Panc1 (cell line): ENCODE measurements at regions not wholly inside any gene's neighbourhood (a gene's known extent, or its start where the extent isn't known, plus 50 kb on each side); places are given as distances from the start of the nearest gene placed in this dataset.

ENCODE experiments used
- ATAC-seq: fragments of 200-7000 bp; cut with Tn5 transposase; 2 replicates; pipeline ENCODE4 v1.9.1; 2020; ENCODE audit warnings: mild to moderate bottlenecking, moderate library complexity
- BruUV-seq: library from RNA; stranded (reverse); fragments of 400-500 nt; replicated peaks from 2 replicates; lab custom pipeline; 2021; lab: Mats Ljungman, UMichigan
- CTCF ChIA-PET: fragments of 300-600 bp; sonication (Branson Sonifier 250); formaldehyde crosslinking; loops from one replicate; lab custom pipeline; 2022; ENCODE audit warnings: antibody characterized with exemption; lab: Charles Lee
- POLR2A ChIA-PET: fragments of 300-600 bp; sonication (Branson Sonifier 250); formaldehyde crosslinking; loops from one replicate; lab custom pipeline; 2022; ENCODE audit warnings: antibody characterized with exemption; lab: Charles Lee
- DNase-seq: peaks from one replicate; pipeline ENCODE4 v3.0.0-alpha.2; 2010; ENCODE audit warnings: low read depth, low spot score
- H3K27ac ChIP-seq: 2 replicates; pipeline ENCODE4 v1.5.1; 2011; ENCODE audit warnings: mild to moderate bottlenecking, low read length, inconsistent platforms
- H3K27me3 ChIP-seq: fragments of 200-500 bp; sonication (Bioruptor generic); 2 replicates; pipeline ENCODE4 v1.6.0; 2014; ENCODE audit warnings: low read length, inconsistent platforms; ENCODE audit not compliant: control insufficient read depth, insufficient read depth
- H3K36me3 ChIP-seq: fragments of 200-500 bp; sonication (Bioruptor generic); 2 replicates; pipeline ENCODE4 v1.5.1; 2014; ENCODE audit warnings: inconsistent platforms, mild to moderate bottlenecking, low read length, moderate library complexity; ENCODE audit not compliant: control insufficient read depth, insufficient read depth
- H3K4me1 ChIP-seq: 2 replicates; pipeline ENCODE4 v1.5.1; 2011; ENCODE audit warnings: inconsistent platforms, mild to moderate bottlenecking, low read length, moderate library complexity; ENCODE audit not compliant: control insufficient read depth, insufficient read depth
- H3K4me3 ChIP-seq, 2 experiments: 2 replicates each; pipeline ENCODE4 v1.5.1; 2011 to 2012; ENCODE audit warnings: low read depth in 2 of 2, low read length in 2 of 2, mild to moderate bottlenecking in 2 of 2, inconsistent platforms in 1 of 2, moderate library complexity in 1 of 2
- H3K9me3 ChIP-seq: fragments of 200-500 bp; sonication (Bioruptor generic); 2 replicates; pipeline ENCODE4 v1.5.1; 2014; ENCODE audit warnings: low read depth, mild to moderate bottlenecking, inconsistent platforms, low read length, moderate library complexity; ENCODE audit not compliant: control insufficient read depth, insufficient read depth
- POLR2AphosphoS5 ChIP-seq: IDR thresholded peaks from 2 replicates; pipeline ENCODE4 v1.6.1; 2012; ENCODE audit warnings: mild to moderate bottlenecking, low read depth, low read length, moderate library complexity
- SIN3A ChIP-seq: IDR thresholded peaks from 2 replicates; pipeline ENCODE4 v1.6.1; 2012; ENCODE audit warnings: low read depth, mild to moderate bottlenecking, low read length, moderate library complexity, borderline replicate concordance; ENCODE audit not compliant: insufficient read depth
- TCF7L2 ChIP-seq: IDR thresholded peaks from 2 replicates; pipeline ENCODE4 v1.6.1; 2011; ENCODE audit warnings: mild to moderate bottlenecking, low read depth, low read length, inconsistent platforms
- in situ Hi-C: cut with HindIII; loops from 2 replicates; pipeline ENCODE4 v1.10.0; 2016; ENCODE audit warnings: low sequenced_read_pairs, low pct_unique_long_range_greater_than_20kb
- intact Hi-C: fragments of 100-400 bp; cut with micrococcal nuclease; formaldehyde crosslinking; loops from one replicate; pipeline ENCODE4 v1.10.0; 2022; ENCODE audit not compliant: unreplicated experiment
- TF ChIP-seq, protein P1 (sequence below), 2 experiments: IDR thresholded peaks; 2 replicates each; pipeline ENCODE4 v1.6.1; 2011 to 2012; ENCODE audit warnings: low read depth in 2 of 2, control low read depth in 1 of 2, low read length in 1 of 2, mild to moderate bottlenecking in 1 of 2, moderate library complexity in 1 of 2; ENCODE audit not compliant: insufficient read depth in 1 of 2
- TF ChIP-seq, protein P2 (sequence below): fragments of 450-650 bp; IDR thresholded peaks from 2 replicates; pipeline ENCODE4 v1.5.1; 2017; ENCODE audit warnings: mild to moderate bottlenecking

DNA sequence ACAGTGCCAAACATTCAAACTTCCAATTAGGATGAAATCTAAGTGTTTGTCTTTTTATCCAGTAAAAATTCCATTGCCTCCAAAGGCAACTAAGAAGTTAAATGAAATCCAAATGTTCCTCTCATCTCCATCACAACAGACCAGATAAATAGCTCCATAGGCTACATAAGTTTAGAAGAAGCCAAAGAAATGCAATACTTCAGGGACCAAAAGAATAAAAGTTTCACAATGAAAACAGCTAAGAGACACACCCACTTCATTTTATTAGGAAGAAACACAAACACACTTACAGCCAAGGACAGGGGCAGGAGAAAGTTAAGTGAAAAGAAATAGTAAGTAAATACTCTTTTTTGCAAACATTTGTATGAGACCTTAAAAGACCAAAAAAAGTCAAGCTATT lies 88.5 kb upstream of the CCDC150 start:
- H3K27me3 ChIP-seq: no peaks in the 10 kb centered on the region
- DNase-seq (no peak), ATAC-seq (no peak)
- intact Hi-C loops: no loop called here
- POLR2A ChIA-PET: interaction anchor here (0.6 kb wide), 1 partner anchor 235 kb away, joined by 3 read pairs; no protein-coding TSS in a partner anchor
- BruUV-seq: no TSS peak
- H3K27ac ChIP-seq: no peak overlapping the region
- H3K4me3 ChIP-seq: no peak overlapping the region
- CTCF ChIA-PET: no interaction called here
- peaks cover 5% of the 10 kb centered on the region; the same call in 1 of the 2 replicates for H3K4me1 ChIP-seq
- no peaks in the 10 kb centered on the region for H3K9me3 ChIP-seq
- no peaks in the 10 kb centered on the region for H3K36me3 ChIP-seq
- in situ Hi-C loops: no loop called here
- TF ChIP-seq SIN3A: no peak
- TF ChIP-seq POLR2AphosphoS5: no peak
- TF ChIP-seq, protein P1, sequence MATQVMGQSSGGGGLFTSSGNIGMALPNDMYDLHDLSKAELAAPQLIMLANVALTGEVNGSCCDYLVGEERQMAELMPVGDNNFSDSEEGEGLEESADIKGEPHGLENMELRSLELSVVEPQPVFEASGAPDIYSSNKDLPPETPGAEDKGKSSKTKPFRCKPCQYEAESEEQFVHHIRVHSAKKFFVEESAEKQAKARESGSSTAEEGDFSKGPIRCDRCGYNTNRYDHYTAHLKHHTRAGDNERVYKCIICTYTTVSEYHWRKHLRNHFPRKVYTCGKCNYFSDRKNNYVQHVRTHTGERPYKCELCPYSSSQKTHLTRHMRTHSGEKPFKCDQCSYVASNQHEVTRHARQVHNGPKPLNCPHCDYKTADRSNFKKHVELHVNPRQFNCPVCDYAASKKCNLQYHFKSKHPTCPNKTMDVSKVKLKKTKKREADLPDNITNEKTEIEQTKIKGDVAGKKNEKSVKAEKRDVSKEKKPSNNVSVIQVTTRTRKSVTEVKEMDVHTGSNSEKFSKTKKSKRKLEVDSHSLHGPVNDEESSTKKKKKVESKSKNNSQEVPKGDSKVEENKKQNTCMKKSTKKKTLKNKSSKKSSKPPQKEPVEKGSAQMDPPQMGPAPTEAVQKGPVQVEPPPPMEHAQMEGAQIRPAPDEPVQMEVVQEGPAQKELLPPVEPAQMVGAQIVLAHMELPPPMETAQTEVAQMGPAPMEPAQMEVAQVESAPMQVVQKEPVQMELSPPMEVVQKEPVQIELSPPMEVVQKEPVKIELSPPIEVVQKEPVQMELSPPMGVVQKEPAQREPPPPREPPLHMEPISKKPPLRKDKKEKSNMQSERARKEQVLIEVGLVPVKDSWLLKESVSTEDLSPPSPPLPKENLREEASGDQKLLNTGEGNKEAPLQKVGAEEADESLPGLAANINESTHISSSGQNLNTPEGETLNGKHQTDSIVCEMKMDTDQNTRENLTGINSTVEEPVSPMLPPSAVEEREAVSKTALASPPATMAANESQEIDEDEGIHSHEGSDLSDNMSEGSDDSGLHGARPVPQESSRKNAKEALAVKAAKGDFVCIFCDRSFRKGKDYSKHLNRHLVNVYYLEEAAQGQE (IDR thresholded peaks at IDR 0.05; ENCODE audit: insufficient read depth in 1 of 2, low read depth in 2 of 2, low read length in 1 of 2): no peak
- TF ChIP-seq, protein P2, sequence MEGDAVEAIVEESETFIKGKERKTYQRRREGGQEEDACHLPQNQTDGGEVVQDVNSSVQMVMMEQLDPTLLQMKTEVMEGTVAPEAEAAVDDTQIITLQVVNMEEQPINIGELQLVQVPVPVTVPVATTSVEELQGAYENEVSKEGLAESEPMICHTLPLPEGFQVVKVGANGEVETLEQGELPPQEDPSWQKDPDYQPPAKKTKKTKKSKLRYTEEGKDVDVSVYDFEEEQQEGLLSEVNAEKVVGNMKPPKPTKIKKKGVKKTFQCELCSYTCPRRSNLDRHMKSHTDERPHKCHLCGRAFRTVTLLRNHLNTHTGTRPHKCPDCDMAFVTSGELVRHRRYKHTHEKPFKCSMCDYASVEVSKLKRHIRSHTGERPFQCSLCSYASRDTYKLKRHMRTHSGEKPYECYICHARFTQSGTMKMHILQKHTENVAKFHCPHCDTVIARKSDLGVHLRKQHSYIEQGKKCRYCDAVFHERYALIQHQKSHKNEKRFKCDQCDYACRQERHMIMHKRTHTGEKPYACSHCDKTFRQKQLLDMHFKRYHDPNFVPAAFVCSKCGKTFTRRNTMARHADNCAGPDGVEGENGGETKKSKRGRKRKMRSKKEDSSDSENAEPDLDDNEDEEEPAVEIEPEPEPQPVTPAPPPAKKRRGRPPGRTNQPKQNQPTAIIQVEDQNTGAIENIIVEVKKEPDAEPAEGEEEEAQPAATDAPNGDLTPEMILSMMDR: no peak
- no peak for TF ChIP-seq TCF7L2

DNA sequence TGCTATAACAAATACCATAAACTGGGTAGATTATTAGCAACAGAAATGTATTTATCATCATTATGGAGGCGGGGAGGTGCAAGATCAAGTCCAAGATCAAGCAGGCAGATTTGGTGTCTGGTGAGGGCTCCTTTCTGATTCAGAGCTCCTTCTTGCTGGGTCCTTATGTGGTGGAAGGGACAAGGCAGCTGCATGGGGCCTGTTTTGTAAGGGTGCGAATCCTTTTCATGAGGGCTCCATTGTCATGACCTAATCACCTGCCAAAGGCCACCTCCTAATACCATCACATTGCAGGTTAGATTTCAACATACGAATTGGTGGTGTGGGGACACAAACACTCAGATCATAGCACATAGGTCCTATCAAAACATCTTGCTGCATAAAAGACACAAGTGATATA lies 84.4 kb upstream of the CCDC150 start:
- no peak overlapping the region for H3K27ac ChIP-seq
- no peaks in the 10 kb centered on the region for H3K36me3 ChIP-seq
- peaks cover 5% of the 10 kb centered on the region; the same call in 1 of the 2 replicates for H3K4me1 ChIP-seq
- H3K27me3 ChIP-seq: no peaks in the 10 kb centered on the region
- H3K4me3 ChIP-seq: no peak overlapping the region
- ChIA-PET CTCF (no interaction called here), POLR2A (no interaction called here)
- BruUV-seq: no TSS peak
- intact Hi-C loops (no loop called here), in situ Hi-C loops (no loop called here)
- ATAC-seq (no peak), DNase-seq (no peak)
- TF ChIP-seq TCF7L2 (no peak), SIN3A (no peak), POLR2AphosphoS5 (no peak)
- TF ChIP-seq, protein P2: no peak
- TF ChIP-seq, protein P1 (IDR thresholded peaks at IDR 0.05; ENCODE audit: insufficient read depth in 1 of 2, low read depth in 2 of 2, low read length in 1 of 2): no peak
- no peaks in the 10 kb centered on the region for H3K9me3 ChIP-seq
